ENCODE measurements at regions not wholly inside any gene's neighbourhood (a gene's known extent, or its start where the extent isn't known, plus 50 kb on each side); places are given as distances from the start of the nearest gene placed in this dataset.
"Not testable (repeated sequence)": the region's sequence is repeated elsewhere in the genome, so short reads cannot be mapped to it uniquely, and the experiment has no call there.

DNA sequence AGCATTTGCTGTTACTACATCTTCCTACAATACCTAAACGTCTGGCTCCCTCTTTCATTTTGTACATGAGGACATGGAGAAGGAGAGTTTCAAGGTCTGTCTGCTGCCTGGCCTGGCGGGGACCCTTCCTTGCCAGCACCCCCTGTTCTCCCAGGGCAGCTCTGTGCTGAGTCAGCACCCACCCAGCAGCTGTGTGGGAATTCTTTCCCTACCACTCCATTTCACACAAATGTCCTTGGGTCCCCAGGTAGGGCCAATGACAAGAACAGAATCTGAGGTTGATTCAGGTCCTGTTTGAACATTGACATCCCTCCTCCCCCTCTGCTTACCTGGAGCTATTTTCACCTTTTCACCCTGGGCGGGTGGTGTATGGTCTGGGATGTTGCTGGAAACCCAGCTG lies 129.9 kb upstream of the ITGA6 start:
- peaks cover 49 to 63% of the 10 kb centered on the region in 2 donors for H3K27me3 Mint-ChIP-seq
- no peaks in the 10 kb centered on the region for H3K36me3 Mint-ChIP-seq (ENCODE audit: insufficient read depth)
- no peak overlapping the region for H3K27ac Mint-ChIP-seq
- ATAC-seq (replicated peaks): no peak
- no peaks in the 10 kb centered on the region for H3K4me1 Mint-ChIP-seq (ENCODE audit: low read depth in 2 of 2)
- no peak for DNase-seq
- H3K9me3 Mint-ChIP-seq: no peaks in the 10 kb centered on the region
- no peak overlapping the region for H3K4me3 Mint-ChIP-seq

DNA sequence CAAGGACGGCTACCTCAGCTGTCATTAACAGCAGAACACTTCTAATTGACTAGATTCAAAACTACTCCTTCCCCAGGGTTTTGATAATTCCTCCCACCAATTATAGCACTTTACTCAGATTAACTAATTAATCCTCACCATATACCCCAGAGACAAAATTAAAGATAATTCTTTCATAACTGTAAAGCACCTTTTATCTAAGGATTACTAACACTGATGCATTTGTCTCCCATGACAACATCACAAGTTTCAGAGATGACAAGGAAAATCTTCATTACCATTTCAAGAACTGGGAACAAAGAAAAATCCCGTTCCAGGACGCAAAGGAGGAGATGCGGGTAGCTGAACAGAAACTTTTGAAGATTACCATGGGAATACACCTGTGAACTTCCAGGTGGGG lies 129.4 kb upstream of the ITGA6 start:
- DNase-seq (no peak), ATAC-seq (replicated peaks) (no peak)
- no peaks in the 10 kb centered on the region for H3K36me3 Mint-ChIP-seq (ENCODE audit: insufficient read depth)
- H3K9me3 Mint-ChIP-seq: no peaks in the 10 kb centered on the region
- no peak overlapping the region for H3K4me3 Mint-ChIP-seq
- peaks cover 49 to 64% of the 10 kb centered on the region in 2 donors for H3K27me3 Mint-ChIP-seq
- no peak overlapping the region for H3K27ac Mint-ChIP-seq
- H3K4me1 Mint-ChIP-seq (ENCODE audit: low read depth in 2 of 2): no peaks in the 10 kb centered on the region

DNA sequence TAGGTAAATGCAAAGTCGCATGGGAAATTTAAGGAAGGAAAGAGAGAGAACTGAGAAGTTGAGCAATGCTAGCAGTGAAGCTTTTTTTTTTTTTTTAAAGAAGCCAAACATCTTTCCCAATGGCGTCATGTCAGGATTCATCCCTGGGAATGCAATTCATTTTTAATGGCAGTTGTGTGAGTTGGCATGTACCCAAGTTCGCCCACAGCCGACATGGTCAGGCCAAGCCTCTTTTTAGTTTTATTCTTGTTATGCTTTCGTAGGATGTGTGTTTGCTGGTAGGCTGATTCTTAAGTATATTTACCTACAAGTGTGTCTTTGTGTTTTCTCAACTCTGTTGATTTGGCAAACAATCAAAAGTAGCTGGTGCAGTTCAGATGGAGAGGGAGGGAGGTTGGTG lies 127.6 kb upstream of the ITGA6 start:
- no peak for DNase-seq

DNA sequence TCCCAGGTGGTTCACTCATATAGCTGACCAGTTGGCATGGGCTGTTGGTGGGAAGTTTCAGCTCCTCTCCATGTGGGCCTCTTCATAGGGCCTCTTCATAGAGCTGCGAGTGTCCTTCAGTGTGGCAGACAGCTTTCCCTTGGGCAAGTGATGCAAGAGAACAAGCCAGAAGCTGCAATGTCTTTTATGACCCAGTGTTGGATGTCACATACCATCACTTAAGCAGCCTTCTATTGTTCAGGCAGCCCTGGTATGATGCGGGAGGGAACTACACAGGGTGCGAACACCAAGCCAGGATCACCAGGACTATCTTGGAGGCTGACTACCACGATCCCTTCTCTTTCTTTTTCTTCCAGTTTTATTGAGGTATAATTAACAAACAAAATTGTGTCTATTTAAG lies 126.5 kb upstream of the ITGA6 start:
- no peaks in the 10 kb centered on the region for H3K4me1 Mint-ChIP-seq (ENCODE audit: low read depth in 2 of 2)
- H3K27me3 Mint-ChIP-seq: peaks cover 61 to 86% of the 10 kb centered on the region in 2 donors
- H3K4me3 Mint-ChIP-seq: no peak overlapping the region
- H3K27ac Mint-ChIP-seq: no peak overlapping the region
- no peak for DNase-seq
- no peaks in the 10 kb centered on the region for H3K36me3 Mint-ChIP-seq (ENCODE audit: insufficient read depth)
- no peak for ATAC-seq (replicated peaks)
- H3K9me3 Mint-ChIP-seq: no peaks in the 10 kb centered on the region

More for the DNA sequence above, 127.6 kb upstream of the ITGA6 start:
- no peak overlapping the region for H3K27ac Mint-ChIP-seq
- H3K4me3 Mint-ChIP-seq: no peak overlapping the region
- ATAC-seq (replicated peaks): no peak
- H3K27me3 Mint-ChIP-seq: peaks cover 61 to 81% of the 10 kb centered on the region in 2 donors
- H3K4me1 Mint-ChIP-seq (ENCODE audit: low read depth in 2 of 2): no peaks in the 10 kb centered on the region
- H3K36me3 Mint-ChIP-seq (ENCODE audit: insufficient read depth): no peaks in the 10 kb centered on the region
- H3K9me3 Mint-ChIP-seq: no peaks in the 10 kb centered on the region

DNA sequence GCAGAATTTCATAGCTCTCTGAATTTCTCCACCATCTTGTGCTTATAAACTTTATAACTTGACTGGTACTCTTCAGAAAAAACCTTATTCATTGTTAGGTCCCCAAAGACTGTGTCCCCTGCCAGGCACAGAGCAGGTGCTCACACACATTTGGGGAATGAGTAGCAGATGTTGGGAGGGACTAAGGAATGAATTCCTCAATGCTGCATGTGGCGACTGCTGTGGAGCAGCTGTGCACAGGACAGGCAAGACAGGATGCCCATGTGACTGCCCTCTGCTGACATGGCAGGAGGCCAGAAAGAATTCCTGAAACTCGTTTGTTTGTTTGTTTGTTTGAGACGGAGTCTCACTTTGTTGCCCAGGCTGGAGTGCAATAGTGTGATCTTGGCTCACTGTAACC lies 122.3 kb upstream of the ITGA6 start:
- Mint-ChIP-seq H3K4me1 (ENCODE audit: low read depth in 2 of 2) (no peaks in the 10 kb centered on the region), H3K9me3 (no peaks in the 10 kb centered on the region), H3K4me3 (no peak overlapping the region), H3K27me3 (peaks cover 28 to 58% of the 10 kb centered on the region in 2 donors), H3K36me3 (ENCODE audit: insufficient read depth) (no peaks in the 10 kb centered on the region), H3K27ac (no peak overlapping the region)
- no peak for DNase-seq
- ATAC-seq (replicated peaks): no peak

DNA sequence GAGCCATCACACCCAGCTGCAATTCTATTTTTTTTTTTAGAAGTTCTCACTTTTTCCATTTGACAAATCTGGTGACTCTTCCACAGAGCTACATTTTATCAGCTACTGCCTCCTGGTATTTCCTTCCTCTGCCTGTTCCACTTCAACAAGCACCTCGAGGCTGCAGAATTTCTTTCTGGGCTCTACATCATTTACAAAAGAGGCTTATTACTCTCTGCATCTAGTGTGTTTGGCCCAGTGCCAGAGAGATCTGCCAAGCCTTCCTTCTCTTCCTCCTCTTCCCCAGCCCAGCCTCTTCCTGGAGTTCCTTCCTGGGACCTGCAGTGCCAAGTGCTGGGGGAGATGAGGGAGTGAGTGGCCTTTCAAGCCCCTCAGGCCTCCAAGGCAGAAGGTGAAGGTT lies 119.6 kb upstream of the ITGA6 start:
- no peak for DNase-seq
- Mint-ChIP-seq H3K4me3 (no peak overlapping the region), H3K9me3 (no peaks in the 10 kb centered on the region), H3K4me1 (ENCODE audit: low read depth in 2 of 2) (no peaks in the 10 kb centered on the region), H3K36me3 (ENCODE audit: insufficient read depth) (no peaks in the 10 kb centered on the region), H3K27ac (no peak overlapping the region), H3K27me3 (peaks cover 15 to 42% of the 10 kb centered on the region in 2 donors)
- no peak for ATAC-seq (replicated peaks)

DNA sequence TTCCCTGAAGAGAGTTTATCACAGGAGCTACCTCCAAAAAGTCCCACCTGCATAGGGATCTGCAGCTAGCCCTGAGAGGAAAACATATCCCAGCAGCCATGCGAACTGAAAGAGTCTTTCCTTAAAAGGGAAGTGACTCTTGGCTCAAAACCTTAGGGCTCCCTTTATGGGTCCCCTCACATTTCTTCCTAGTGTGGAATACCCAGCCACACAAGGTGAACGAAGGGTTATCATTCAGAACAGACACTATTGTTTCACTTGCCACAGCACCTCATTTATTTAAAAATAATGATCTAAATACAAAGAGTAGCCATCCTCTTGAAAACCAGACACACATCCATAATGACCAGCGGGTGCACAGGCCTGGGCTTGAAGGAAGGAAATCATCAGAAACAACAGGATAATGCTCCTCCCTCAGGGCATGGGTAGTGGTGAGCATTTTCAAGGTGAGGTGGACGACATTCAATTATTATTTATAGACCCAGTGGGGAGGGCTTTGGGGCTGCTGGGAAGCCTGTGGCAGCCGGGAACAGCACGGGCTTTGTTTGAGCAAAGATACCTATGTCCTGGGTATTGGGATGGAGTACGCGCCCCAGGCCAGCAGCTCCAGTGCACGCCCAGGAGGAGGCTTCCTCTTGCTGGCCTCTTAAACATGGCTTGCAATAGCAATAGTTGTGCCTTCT lies 119.0 kb upstream of the ITGA6 start:
- DNase-seq: no peak
- ATAC-seq (replicated peaks): no peak
- no peaks in the 10 kb centered on the region for H3K9me3 Mint-ChIP-seq
- peaks cover 20 to 42% of the 10 kb centered on the region in 2 donors for H3K27me3 Mint-ChIP-seq
- no peaks in the 10 kb centered on the region for H3K4me1 Mint-ChIP-seq (ENCODE audit: low read depth in 2 of 2)
- H3K4me3 Mint-ChIP-seq: no peak overlapping the region
- no peak overlapping the region for H3K27ac Mint-ChIP-seq
- H3K36me3 Mint-ChIP-seq (ENCODE audit: insufficient read depth): no peaks in the 10 kb centered on the region

DNA sequence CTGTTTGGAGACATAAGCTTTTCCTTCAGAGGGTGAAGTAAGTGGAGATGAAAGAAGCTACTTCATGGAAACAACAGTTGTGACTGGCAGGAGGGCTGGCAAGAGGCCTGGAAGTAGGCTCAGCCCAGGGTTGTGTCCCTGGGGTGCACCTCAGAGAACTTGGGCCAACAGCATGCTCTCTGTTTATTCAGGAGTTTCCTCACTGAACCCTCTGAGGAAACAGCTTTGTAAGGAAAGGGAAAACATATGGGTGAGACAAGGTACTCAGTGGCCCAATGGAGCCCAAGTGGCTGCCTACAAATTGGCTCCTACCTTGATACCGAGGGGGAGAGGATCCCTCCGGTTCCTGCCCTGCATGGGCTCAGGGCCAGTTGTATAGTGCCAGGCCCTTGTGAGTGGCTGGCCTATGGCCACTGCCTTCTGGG lies 115.5 kb upstream of the ITGA6 start:
- no peak for ATAC-seq (replicated peaks)
- DNase-seq: no peak
- no peaks in the 10 kb centered on the region for H3K36me3 Mint-ChIP-seq (ENCODE audit: insufficient read depth)

DNA sequence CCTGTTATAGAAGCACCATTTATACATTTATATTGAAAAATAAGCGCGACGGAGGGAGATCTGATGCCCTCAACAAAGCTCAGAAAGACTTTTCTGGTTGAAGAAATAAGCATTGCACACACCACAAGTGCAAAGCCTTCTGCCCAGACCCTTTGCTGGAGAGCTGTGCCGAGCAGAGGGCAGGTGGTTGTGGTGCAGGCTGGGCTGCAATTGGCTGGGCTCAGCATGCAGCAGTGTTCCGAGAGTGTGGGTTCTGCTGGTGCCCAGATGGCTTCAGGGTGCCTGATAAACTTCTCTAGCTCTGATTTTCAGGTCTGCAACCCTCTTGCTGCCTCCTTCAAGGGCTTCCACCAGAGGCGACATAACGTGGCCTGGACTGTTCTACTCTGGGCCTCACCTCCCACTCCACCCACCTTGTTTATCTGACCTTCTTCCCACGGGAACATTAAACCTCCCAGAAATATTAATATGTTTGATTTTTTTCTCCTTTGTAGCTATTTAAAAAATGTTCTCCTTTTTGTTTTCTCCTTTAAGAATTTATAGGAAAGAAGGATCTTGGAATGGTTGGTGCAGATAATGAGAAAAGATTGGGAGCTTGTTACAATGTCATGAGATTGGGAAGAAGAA lies 113.6 kb upstream of the ITGA6 start:
- H3K27ac Mint-ChIP-seq: no peak overlapping the region
- no peaks in the 10 kb centered on the region for H3K9me3 Mint-ChIP-seq
- no peak for DNase-seq
- peaks cover 6 to 13% of the 10 kb centered on the region in 2 donors for H3K27me3 Mint-ChIP-seq
- no peaks in the 10 kb centered on the region for H3K36me3 Mint-ChIP-seq (ENCODE audit: insufficient read depth)
- ATAC-seq (replicated peaks): no peak
- H3K4me1 Mint-ChIP-seq (ENCODE audit: low read depth in 2 of 2): no peaks in the 10 kb centered on the region
- no peak overlapping the region for H3K4me3 Mint-ChIP-seq

More for the DNA sequence above, 115.5 kb upstream of the ITGA6 start:
- Mint-ChIP-seq H3K4me1 (ENCODE audit: low read depth in 2 of 2) (no peaks in the 10 kb centered on the region), H3K27me3 (peaks cover 6 to 16% of the 10 kb centered on the region in 2 donors), H3K27ac (no peak overlapping the region), H3K4me3 (no peak overlapping the region), H3K9me3 (no peaks in the 10 kb centered on the region)

DNA sequence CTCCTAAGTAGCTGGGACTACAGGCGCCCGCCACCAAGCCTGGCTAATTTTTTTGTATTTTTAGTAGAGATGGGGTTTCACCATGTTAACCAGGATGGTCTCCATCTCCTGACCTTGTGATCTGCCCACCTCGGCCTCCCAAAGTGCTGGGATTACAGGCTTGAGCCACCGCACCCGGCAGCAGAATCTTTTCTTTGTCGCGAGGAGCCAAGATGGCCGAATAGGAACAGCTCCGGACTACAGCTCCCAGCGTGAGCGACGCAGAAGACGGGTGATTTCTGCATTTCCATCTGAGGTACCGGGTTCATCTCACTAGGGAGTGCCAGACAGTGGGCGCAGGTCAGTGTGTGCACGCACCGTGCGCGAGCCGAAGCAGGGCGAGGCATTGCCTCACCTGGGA lies 112.3 kb upstream of the ITGA6 start:
- peaks cover 6 to 13% of the 10 kb centered on the region in 2 donors for H3K27me3 Mint-ChIP-seq
- not testable (repeated sequence) for H3K36me3 Mint-ChIP-seq (ENCODE audit: insufficient read depth); DNase-seq; H3K4me1 Mint-ChIP-seq (ENCODE audit: low read depth in 2 of 2); H3K27ac Mint-ChIP-seq; H3K4me3 Mint-ChIP-seq; ATAC-seq (replicated peaks); H3K9me3 Mint-ChIP-seq

DNA sequence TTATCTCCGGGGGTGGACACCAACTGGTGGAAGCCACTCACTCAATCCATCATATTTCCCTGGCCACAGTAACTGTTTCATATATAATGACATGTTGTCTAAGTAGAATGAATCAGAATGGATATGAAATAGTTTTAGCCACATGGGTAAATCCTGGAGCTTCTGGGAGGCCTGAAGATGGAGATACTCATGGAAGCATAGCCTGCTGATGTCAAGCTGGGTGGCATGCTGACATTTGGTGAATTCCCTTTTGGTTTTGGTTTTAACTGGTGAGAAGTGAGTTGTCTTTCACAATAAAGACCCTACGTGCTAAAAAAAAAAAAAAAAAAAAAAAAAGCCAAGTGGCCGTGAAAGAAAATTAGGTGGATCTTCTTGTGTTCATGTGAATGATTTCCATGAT lies 105.3 kb upstream of the ITGA6 start:
- peaks cover 5% of the 10 kb centered on the region for H3K36me3 Mint-ChIP-seq (ENCODE audit: insufficient read depth)
- peaks cover 7 to 14% of the 10 kb centered on the region in 2 donors for H3K27me3 Mint-ChIP-seq
- no peak overlapping the region for H3K27ac Mint-ChIP-seq
- no peak for ATAC-seq (replicated peaks)
- no peak overlapping the region for H3K4me3 Mint-ChIP-seq
- H3K9me3 Mint-ChIP-seq: peaks cover 0 to 2% of the 10 kb centered on the region in 2 donors
- no peak for DNase-seq
- peaks cover 0 to 2% of the 10 kb centered on the region in 2 donors for H3K4me1 Mint-ChIP-seq (ENCODE audit: low read depth in 2 of 2)

DNA sequence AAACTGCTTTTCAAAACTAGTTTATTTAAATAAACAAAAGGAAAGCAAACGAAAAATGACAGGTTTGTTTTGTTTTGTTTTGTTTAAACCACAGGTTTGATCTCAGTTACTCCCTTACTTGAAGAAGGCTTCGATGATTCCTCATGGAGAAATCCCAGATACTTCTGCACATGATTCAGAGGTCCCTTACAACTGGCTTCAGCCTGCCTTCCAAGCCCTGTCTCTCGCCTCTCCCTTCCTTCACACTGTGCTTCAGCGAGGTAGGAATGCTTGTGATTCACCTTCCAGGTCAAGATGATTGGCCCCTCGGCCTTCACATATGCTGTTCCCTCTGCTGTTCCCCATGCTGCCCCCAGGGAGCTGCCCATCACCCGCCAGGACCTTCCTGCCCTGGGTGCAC lies 104.1 kb upstream of the ITGA6 start:
- peaks cover 7 to 14% of the 10 kb centered on the region in 2 donors for H3K27me3 Mint-ChIP-seq
- ATAC-seq (replicated peaks) (no peak), DNase-seq (no peak)
- no peak overlapping the region for H3K27ac Mint-ChIP-seq
- peaks cover 5% of the 10 kb centered on the region for H3K36me3 Mint-ChIP-seq (ENCODE audit: insufficient read depth)
- H3K4me3 Mint-ChIP-seq: no peak overlapping the region
- H3K4me1 Mint-ChIP-seq (ENCODE audit: low read depth in 2 of 2): peaks cover 0 to 2% of the 10 kb centered on the region in 2 donors
- peaks cover 0 to 2% of the 10 kb centered on the region in 2 donors for H3K9me3 Mint-ChIP-seq

DNA sequence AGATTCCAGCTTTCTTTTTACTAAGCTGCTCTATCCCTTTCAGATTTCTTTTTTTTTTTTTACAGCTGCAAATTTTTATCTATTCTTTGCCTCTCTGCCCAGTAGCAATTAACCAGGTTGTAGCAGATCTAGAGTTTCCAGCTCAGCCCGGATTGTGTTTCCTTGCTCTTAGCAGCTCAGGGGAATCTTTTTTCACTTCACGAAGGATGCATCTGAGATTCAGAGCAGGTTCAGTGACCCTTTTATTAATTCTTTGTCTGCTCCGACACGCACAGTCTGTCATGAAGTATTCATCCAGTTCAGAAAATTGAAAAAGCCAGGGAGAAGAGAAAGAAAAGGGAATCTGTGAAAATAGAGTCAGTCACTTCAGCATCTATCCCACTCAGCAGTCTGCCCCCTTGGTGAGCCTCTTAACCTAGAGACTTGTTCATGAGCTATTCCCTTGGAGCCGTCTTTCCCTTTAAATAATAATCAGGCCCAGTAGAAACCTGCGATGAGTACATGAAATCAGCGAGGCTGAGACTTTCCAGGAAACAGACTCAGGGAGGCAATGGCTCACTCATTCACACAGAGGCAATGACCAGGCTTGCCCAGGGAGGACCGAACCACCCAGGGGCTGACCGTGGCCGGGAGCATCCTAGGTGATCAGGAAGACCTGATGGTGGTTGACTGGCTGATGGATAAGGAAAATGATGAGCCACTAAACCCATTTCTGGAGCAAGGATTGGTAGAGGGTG lies 103.4 kb upstream of the ITGA6 start:
- Mint-ChIP-seq H3K4me3 (no peak overlapping the region), H3K9me3 (peaks cover 0 to 2% of the 10 kb centered on the region in 2 donors), H3K4me1 (ENCODE audit: low read depth in 2 of 2) (peaks cover 0 to 2% of the 10 kb centered on the region in 2 donors), H3K27me3 (peaks cover 7 to 14% of the 10 kb centered on the region in 2 donors), H3K27ac (no peak overlapping the region), H3K36me3 (ENCODE audit: insufficient read depth) (peaks cover 5% of the 10 kb centered on the region)
- DNase-seq: no peak
- no peak for ATAC-seq (replicated peaks)

DNA sequence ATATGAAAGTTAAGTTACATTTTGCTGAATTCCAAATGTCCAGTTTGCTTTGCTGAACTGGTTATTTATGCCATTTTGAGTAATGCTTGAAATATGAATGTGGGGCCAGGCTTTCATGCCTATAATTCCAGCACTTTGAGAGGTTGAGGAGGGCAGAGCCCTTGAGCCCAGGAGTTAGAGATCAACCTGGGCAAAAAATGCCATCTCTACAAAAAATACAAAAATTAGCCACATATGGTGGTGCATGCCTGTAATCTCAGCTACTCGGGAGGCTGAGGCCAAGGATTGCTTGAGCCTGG lies 101.2 kb upstream of the ITGA6 start:
- ATAC-seq (replicated peaks): no peak

More for the DNA sequence above, 101.2 kb upstream of the ITGA6 start:
- H3K9me3 Mint-ChIP-seq: peaks cover 0 to 2% of the 10 kb centered on the region in 2 donors
- no peak overlapping the region for H3K4me3 Mint-ChIP-seq
- H3K27ac Mint-ChIP-seq: no peak overlapping the region
- peaks cover 0 to 2% of the 10 kb centered on the region in 2 donors for H3K4me1 Mint-ChIP-seq (ENCODE audit: low read depth in 2 of 2)
- peaks cover 7 to 14% of the 10 kb centered on the region in 2 donors for H3K27me3 Mint-ChIP-seq
- peaks cover 5% of the 10 kb centered on the region for H3K36me3 Mint-ChIP-seq (ENCODE audit: insufficient read depth)
- no peak for DNase-seq

All from effector memory CD8-positive, alpha-beta T cell (primary cell).